HCT116 (cell line): ENCODE measurements at regions not wholly inside any gene's neighbourhood (a gene's known extent, or its start where the extent isn't known, plus 50 kb on each side); places are given as distances from the start of the nearest gene placed in this dataset.

Experiments
- ATAC-seq: fragments of 200-7000 bp; cut with Tn5 transposase; 2 replicates; pipeline ENCODE4 v1.9.1; 2020; ENCODE audit warnings: mild to moderate bottlenecking, moderate library complexity
- BruUV-seq: library from RNA; stranded (reverse); fragments of 400-500 nt; replicated peaks from 2 replicates; lab custom pipeline; 2021; lab: Mats Ljungman, UMichigan
- CTCF ChIA-PET: fragments of 300-600 bp; sonication (Branson Sonifier 250); formaldehyde crosslinking; loops from one replicate; lab custom pipeline; 2021; ENCODE audit warnings: antibody characterized with exemption; lab: Charles Lee
- POLR2A ChIA-PET: fragments of 300-600, 350-600 bp; sonication (Branson Sonifier 250); formaldehyde crosslinking; loops from one replicate; lab custom pipeline; 2021; ENCODE audit warnings: antibody characterized with exemption; lab: Charles Lee
- RAD21 ChIA-PET, 2 experiments: fragments of 300-600 bp; sonication (Branson Sonifier 250); formaldehyde crosslinking; loops; one replicate each; lab custom pipeline; 2023; ENCODE audit warnings: low total read pairs in 2 of 2; ENCODE audit not compliant: uncharacterized antibody in 2 of 2, unreplicated experiment in 2 of 2, low non-redundant PET in 1 of 2; lab: Charles Lee
- DNase-seq: peaks from one replicate; pipeline ENCODE4 v3.0.0-alpha.2; 2010; ENCODE audit warnings: low read depth, low spot score
- H2AFZ ChIP-seq: fragments of 200-600 bp; shearing (Covaris generic), sonication (generic); 2 replicates; pipeline ENCODE4 v1.6.1; 2017; ENCODE audit warnings: low read depth, mixed run types, mixed read lengths, antibody characterized with exemption, low read length; ENCODE audit not compliant: poor library complexity, severe bottlenecking
- H3K27ac ChIP-seq: 2 replicates; pipeline ENCODE4 v1.5.1; 2012; ENCODE audit warnings: low read depth, low read length
- H3K27me3 ChIP-seq: fragments of 200-600 bp; sonication (generic); 2 replicates; pipeline ENCODE4 v1.6.1; 2016; ENCODE audit warnings: mixed run types, low read length, mixed read lengths; ENCODE audit not compliant: insufficient read depth
- H3K36me3 ChIP-seq, 2 experiments: fragments of 200-500 bp in 1 of 2; fragments of 200-600 bp in 1 of 2; sonication (Bioruptor generic) in 1 of 2; sonication (generic) in 1 of 2; 2 replicates each; pipeline versions ENCODE4 v1.5.1 to v1.6.1; 2014 to 2016; ENCODE audit warnings: low read length in 2 of 2, inconsistent platforms in 1 of 2, mixed read lengths in 1 of 2, mixed run types in 1 of 2; ENCODE audit not compliant: insufficient read depth in 2 of 2, control insufficient read depth in 1 of 2
- H3K4me1 ChIP-seq, 2 experiments: fragments of 200-600 bp in 1 of 2; sonication (generic) in 1 of 2; 2 replicates each; pipeline versions ENCODE4 v1.5.1 to v1.6.1; 2012 to 2017; ENCODE audit warnings: low read length in 2 of 2, inconsistent platforms in 1 of 2, mild to moderate bottlenecking in 1 of 2, mixed read lengths in 1 of 2, mixed run types in 1 of 2, moderate library complexity in 1 of 2; ENCODE audit not compliant: insufficient read depth in 2 of 2, control insufficient read depth in 1 of 2
- H3K4me2 ChIP-seq: fragments of 200-600 bp; sonication (generic); 2 replicates; pipeline ENCODE4 v1.6.1; 2017; ENCODE audit warnings: mixed run types, low read length, mixed read lengths
- H3K4me3 ChIP-seq, 2 experiments: fragments of 200-600 bp in 1 of 2; sonication (generic) in 1 of 2; replicated peaks in 1 of 2; 2 replicates each; pipeline ENCODE4 v1.5.1; 2011 to 2016; ENCODE audit warnings: low read length in 2 of 2, control low read depth in 1 of 2, low read depth in 1 of 2, mild to moderate bottlenecking in 1 of 2, mixed read lengths in 1 of 2, mixed run types in 1 of 2
- H3K79me2 ChIP-seq: fragments of 200-600 bp; sonication (generic); 2 replicates; pipeline ENCODE4 v1.6.1; 2017; ENCODE audit warnings: mild to moderate bottlenecking, mixed run types, low read length, moderate library complexity, mixed read lengths; ENCODE audit not compliant: insufficient read depth
- H3K9ac ChIP-seq: fragments of 200-600 bp; sonication (generic); 2 replicates; pipeline ENCODE4 v1.6.1; 2016; ENCODE audit warnings: low read length, mixed read lengths
- H3K9me2 ChIP-seq: fragments of 200-600 bp; sonication (generic), shearing (Covaris generic); 2 replicates; pipeline ENCODE4 v1.6.1; 2017; ENCODE audit warnings: mixed run types, mild to moderate bottlenecking, moderate library complexity; ENCODE audit not compliant: insufficient read depth
- H3K9me3 ChIP-seq, 2 experiments: fragments of 200-500 bp in 1 of 2; fragments of 200-600 bp in 1 of 2; sonication (Bioruptor generic) in 1 of 2; sonication (generic) in 1 of 2; 2 replicates each; pipeline ENCODE4 v1.6.1; 2014 to 2017; ENCODE audit warnings: low read length in 2 of 2, mixed read lengths in 2 of 2, inconsistent platforms in 1 of 2, low read depth in 1 of 2, mild to moderate bottlenecking in 1 of 2, mixed run types in 1 of 2, moderate library complexity in 1 of 2; ENCODE audit not compliant: control insufficient read depth in 1 of 2, insufficient read depth in 1 of 2
- H4K20me1 ChIP-seq: fragments of 200-600 bp; sonication (generic), shearing (Covaris generic); 2 replicates; pipeline ENCODE4 v1.6.1; 2017; ENCODE audit warnings: mixed run types, mild to moderate bottlenecking, moderate library complexity; ENCODE audit not compliant: insufficient read depth
- FOSL1 ChIP-seq: IDR thresholded peaks from 2 replicates; pipeline ENCODE4 v1.6.1; 2012; ENCODE audit warnings: low read depth
- JUND ChIP-seq: IDR thresholded peaks from 2 replicates; pipeline ENCODE4 v1.6.1; 2012
- POLR2A ChIP-seq: IDR thresholded peaks from 2 replicates; pipeline ENCODE4 v1.7.0; 2011; ENCODE audit warnings: borderline replicate concordance; ENCODE audit not compliant: insufficient read depth, insufficient read length; ENCODE audit errors: extremely low read depth
- POLR2AphosphoS5 ChIP-seq: IDR thresholded peaks from 2 replicates; pipeline ENCODE4 v1.6.1; 2011; ENCODE audit warnings: mild to moderate bottlenecking, low read depth, low read length, moderate library complexity
- RAD21 ChIP-seq: IDR thresholded peaks from 2 replicates; pipeline ENCODE4 v1.6.1; 2012; ENCODE audit warnings: low read depth, mild to moderate bottlenecking
- SRF ChIP-seq: IDR thresholded peaks from 2 replicates; pipeline ENCODE4 v1.6.1; 2012; ENCODE audit warnings: low read depth
- intact Hi-C: fragments of 100-400 bp; cut with micrococcal nuclease; formaldehyde crosslinking; loops from 2 replicates; pipeline ENCODE4 v1.10.0; 2022
- TF ChIP-seq, protein P1 (sequence below), 3 experiments: fragments of 200-600 bp in 1 of 3; sonication (generic) in 1 of 3; IDR thresholded peaks in 2 of 3; conservative IDR thresholded peaks in 1 of 3; 2 replicates each; pipeline ENCODE4 v1.5.1; 2012 to 2017; ENCODE audit warnings: low read depth in 2 of 3, low read length in 2 of 3, antibody characterized with exemption in 1 of 3, borderline replicate concordance in 1 of 3, control low read depth in 1 of 3, mild to moderate bottlenecking in 1 of 3, mixed read lengths in 1 of 3, mixed run types in 1 of 3, moderate library complexity in 1 of 3; ENCODE audit not compliant: insufficient read depth in 1 of 3
- TF ChIP-seq, protein P2 (sequence below): IDR thresholded peaks from 2 replicates; pipeline ENCODE4 v1.6.1; 2012; ENCODE audit warnings: low read depth
- TF ChIP-seq, protein P3 (sequence below): IDR thresholded peaks from 2 replicates; pipeline ENCODE4 v1.6.1; 2012
- TF ChIP-seq, protein P4 (sequence below): IDR thresholded peaks from 2 replicates; pipeline ENCODE4 v1.6.1; 2011; ENCODE audit warnings: mild to moderate bottlenecking, low read length, moderate library complexity; ENCODE audit not compliant: insufficient replicate concordance; ENCODE audit errors: extremely low read depth

DNA sequence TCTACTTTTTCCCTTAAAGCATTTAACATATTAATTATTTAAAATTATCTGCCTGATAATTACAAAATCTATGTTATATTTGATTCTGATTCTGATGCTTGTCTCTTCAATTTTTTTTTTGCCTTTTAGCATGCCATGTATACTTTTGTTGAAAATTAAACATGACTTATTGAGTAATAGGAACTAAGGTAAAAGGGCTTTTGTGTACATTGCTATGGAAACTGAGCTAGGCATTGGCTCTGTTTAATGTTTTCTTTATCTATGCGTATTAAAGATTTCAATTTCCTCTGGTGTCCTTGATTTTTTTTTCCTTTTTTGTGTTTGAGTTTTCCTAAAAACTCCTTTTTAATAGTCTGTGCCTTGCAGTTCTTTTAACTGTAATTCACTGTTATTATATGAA lies 805.2 kb downstream of the DHX35 start:
- ChIA-PET CTCF (no interaction called here), POLR2A (no interaction called here), RAD21 (no interaction called here)
- Histone ChIP-seq H3K9me3 (peaks cover 6 to 7% of the 10 kb centered on the region in 2 experiments; a peak in 3 of 4 replicates), H2AFZ (no peak overlapping the region), H3K9me2 (no peaks in the 10 kb centered on the region), H3K27ac (no peak overlapping the region), H3K4me3 (no peak overlapping the region), H3K4me2 (no peak overlapping the region), H3K36me3 (no peaks in the 10 kb centered on the region), H4K20me1 (no peaks in the 10 kb centered on the region), H3K9ac (no peak overlapping the region), H3K79me2 (no peaks in the 10 kb centered on the region), H3K4me1 (no peaks in the 10 kb centered on the region), H3K27me3 (no peaks in the 10 kb centered on the region)
- DNase-seq (no peak), ATAC-seq (no peak)
- no TSS peak for BruUV-seq
- intact Hi-C loops = no loop called here
- TF ChIP-seq POLR2A (no peak), RAD21 (no peak), SRF (no peak), FOSL1 (no peak), JUND (no peak), POLR2AphosphoS5 (no peak)
- TF ChIP-seq, protein P1, sequence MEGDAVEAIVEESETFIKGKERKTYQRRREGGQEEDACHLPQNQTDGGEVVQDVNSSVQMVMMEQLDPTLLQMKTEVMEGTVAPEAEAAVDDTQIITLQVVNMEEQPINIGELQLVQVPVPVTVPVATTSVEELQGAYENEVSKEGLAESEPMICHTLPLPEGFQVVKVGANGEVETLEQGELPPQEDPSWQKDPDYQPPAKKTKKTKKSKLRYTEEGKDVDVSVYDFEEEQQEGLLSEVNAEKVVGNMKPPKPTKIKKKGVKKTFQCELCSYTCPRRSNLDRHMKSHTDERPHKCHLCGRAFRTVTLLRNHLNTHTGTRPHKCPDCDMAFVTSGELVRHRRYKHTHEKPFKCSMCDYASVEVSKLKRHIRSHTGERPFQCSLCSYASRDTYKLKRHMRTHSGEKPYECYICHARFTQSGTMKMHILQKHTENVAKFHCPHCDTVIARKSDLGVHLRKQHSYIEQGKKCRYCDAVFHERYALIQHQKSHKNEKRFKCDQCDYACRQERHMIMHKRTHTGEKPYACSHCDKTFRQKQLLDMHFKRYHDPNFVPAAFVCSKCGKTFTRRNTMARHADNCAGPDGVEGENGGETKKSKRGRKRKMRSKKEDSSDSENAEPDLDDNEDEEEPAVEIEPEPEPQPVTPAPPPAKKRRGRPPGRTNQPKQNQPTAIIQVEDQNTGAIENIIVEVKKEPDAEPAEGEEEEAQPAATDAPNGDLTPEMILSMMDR (IDR thresholded peaks at IDR 0.05 in 2 of 3, conservative IDR thresholded peaks at IDR 0.05 in 1 of 3; ENCODE audit: borderline replicate concordance in 1 of 3, insufficient read depth in 1 of 3, low read depth in 2 of 3, low read length in 2 of 3) = no peak
- TF ChIP-seq, protein P2, sequence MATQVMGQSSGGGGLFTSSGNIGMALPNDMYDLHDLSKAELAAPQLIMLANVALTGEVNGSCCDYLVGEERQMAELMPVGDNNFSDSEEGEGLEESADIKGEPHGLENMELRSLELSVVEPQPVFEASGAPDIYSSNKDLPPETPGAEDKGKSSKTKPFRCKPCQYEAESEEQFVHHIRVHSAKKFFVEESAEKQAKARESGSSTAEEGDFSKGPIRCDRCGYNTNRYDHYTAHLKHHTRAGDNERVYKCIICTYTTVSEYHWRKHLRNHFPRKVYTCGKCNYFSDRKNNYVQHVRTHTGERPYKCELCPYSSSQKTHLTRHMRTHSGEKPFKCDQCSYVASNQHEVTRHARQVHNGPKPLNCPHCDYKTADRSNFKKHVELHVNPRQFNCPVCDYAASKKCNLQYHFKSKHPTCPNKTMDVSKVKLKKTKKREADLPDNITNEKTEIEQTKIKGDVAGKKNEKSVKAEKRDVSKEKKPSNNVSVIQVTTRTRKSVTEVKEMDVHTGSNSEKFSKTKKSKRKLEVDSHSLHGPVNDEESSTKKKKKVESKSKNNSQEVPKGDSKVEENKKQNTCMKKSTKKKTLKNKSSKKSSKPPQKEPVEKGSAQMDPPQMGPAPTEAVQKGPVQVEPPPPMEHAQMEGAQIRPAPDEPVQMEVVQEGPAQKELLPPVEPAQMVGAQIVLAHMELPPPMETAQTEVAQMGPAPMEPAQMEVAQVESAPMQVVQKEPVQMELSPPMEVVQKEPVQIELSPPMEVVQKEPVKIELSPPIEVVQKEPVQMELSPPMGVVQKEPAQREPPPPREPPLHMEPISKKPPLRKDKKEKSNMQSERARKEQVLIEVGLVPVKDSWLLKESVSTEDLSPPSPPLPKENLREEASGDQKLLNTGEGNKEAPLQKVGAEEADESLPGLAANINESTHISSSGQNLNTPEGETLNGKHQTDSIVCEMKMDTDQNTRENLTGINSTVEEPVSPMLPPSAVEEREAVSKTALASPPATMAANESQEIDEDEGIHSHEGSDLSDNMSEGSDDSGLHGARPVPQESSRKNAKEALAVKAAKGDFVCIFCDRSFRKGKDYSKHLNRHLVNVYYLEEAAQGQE = no peak
- TF ChIP-seq, protein P3, sequence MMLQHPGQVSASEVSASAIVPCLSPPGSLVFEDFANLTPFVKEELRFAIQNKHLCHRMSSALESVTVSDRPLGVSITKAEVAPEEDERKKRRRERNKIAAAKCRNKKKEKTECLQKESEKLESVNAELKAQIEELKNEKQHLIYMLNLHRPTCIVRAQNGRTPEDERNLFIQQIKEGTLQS = no peak
- TF ChIP-seq, protein P4, sequence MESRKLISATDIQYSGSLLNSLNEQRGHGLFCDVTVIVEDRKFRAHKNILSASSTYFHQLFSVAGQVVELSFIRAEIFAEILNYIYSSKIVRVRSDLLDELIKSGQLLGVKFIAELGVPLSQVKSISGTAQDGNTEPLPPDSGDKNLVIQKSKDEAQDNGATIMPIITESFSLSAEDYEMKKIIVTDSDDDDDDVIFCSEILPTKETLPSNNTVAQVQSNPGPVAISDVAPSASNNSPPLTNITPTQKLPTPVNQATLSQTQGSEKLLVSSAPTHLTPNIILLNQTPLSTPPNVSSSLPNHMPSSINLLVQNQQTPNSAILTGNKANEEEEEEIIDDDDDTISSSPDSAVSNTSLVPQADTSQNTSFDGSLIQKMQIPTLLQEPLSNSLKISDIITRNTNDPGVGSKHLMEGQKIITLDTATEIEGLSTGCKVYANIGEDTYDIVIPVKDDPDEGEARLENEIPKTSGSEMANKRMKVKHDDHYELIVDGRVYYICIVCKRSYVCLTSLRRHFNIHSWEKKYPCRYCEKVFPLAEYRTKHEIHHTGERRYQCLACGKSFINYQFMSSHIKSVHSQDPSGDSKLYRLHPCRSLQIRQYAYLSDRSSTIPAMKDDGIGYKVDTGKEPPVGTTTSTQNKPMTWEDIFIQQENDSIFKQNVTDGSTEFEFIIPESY = no peak
